HG03135 (cell line): ENCODE measurements at regions not wholly inside any gene's neighbourhood (a gene's known extent, or its start where the extent isn't known, plus 50 kb on each side); places are given as distances from the start of the nearest gene placed in this dataset.

Source experiments
- ATAC-seq: cut with Tn5 transposase; IDR thresholded peaks from one replicate; pipeline ENCODE4 v1.9.1; 2021; ENCODE audit warnings: mild to moderate bottlenecking, moderate library complexity; ENCODE audit not compliant: unreplicated experiment

GRCh38 chr11:129590030-129590752, 214.5 kb downstream of the BARX2 start:
- no peak for ATAC-seq

GRCh38 chr11:129590753-129591475, 215.3 kb downstream of the BARX2 start:
- no peak for ATAC-seq

GRCh38 chr11:129591527-129591926, 215.9 kb downstream of the BARX2 start:
- ATAC-seq = no peak

- no peak for ATAC-seq
These were observed 216.5 kb downstream of the BARX2 start for GRCh38 chr11:129592191-129592590.

- ATAC-seq = no peak
These were observed 217.4 kb downstream of the BARX2 start for GRCh38 chr11:129593098-129593497.

GRCh38 chr11:129595038-129595962, 219.7 kb downstream of the BARX2 start:
- ATAC-seq = no peak

GRCh38 chr11:129596351-129596750, 219.3 kb upstream of the TMEM45B start:
- ATAC-seq = no peak

GRCh38 chr11:129598378-129598777, 217.3 kb upstream of the TMEM45B start:
- no peak for ATAC-seq

- ATAC-seq = no peak
These were observed 209.8 kb upstream of the TMEM45B start for GRCh38 chr11:129605815-129606214.

- ATAC-seq = no peak
These were observed 206.9 kb upstream of the TMEM45B start for GRCh38 chr11:129608711-129609110.

GRCh38 chr11:129610125-129610524, 205.5 kb upstream of the TMEM45B start:
- ATAC-seq = no peak

- ATAC-seq = no peak
These were observed 205.1 kb upstream of the TMEM45B start for GRCh38 chr11:129610545-129610944.

GRCh38 chr11:129611661-129612446, 203.8 kb upstream of the TMEM45B start:
- no peak for ATAC-seq

- ATAC-seq = no peak
These were observed 203.1 kb upstream of the TMEM45B start for GRCh38 chr11:129612447-129612961.

GRCh38 chr11:129613071-129613470, 202.6 kb upstream of the TMEM45B start:
- no peak for ATAC-seq

- no peak for ATAC-seq
These were observed 201.2 kb upstream of the TMEM45B start for GRCh38 chr11:129614256-129614944.

GRCh38 chr11:129618046-129618569, 197.5 kb upstream of the TMEM45B start:
- ATAC-seq = no peak

- ATAC-seq = no peak
These were observed 195.2 kb upstream of the TMEM45B start for GRCh38 chr11:129620237-129621104.

GRCh38 chr11:129625930-129626329, 189.7 kb upstream of the TMEM45B start:
- ATAC-seq = no peak
